Retinal pigment epithelial cell (primary cell): ENCODE measurements at regions not wholly inside any gene's neighbourhood (a gene's known extent, or its start where the extent isn't known, plus 50 kb on each side); places are given as distances from the start of the nearest gene placed in this dataset.

ENCODE experiments used
- DNase-seq: peaks from one replicate; pipeline ENCODE4 v3.0.0-alpha.2; 2010; ENCODE audit warnings: low read depth
- H3K4me3 ChIP-seq: 2 replicates; pipeline ENCODE4 v1.5.1; 2011; ENCODE audit warnings: mild to moderate bottlenecking, low read length, control low read depth, moderate library complexity
- CTCF ChIP-seq: conservative IDR thresholded peaks from 2 replicates; pipeline ENCODE4 v1.5.1; 2011; ENCODE audit warnings: low read depth, low read length, control low read depth, inconsistent platforms

- no peak overlapping the region for H3K4me3 ChIP-seq
- no peak for DNase-seq
- no peak for TF ChIP-seq CTCF
Measured at GRCh38 chr1:167157114-167157513, 63.2 kb downstream of the STYXL2 start.

GRCh38 chr1:167158111-167158812 lies 62.4 kb upstream of the POU2F1 start:
- no peak overlapping the region for H3K4me3 ChIP-seq
- DNase-seq, result no peak
- TF ChIP-seq CTCF, result no peak

GRCh38 chr1:167158813-167159275 lies 61.8 kb upstream of the POU2F1 start:
- TF ChIP-seq CTCF, result no peak
- no peak for DNase-seq
- H3K4me3 ChIP-seq, result no peak overlapping the region

GRCh38 chr1:167159782-167160181 lies 60.9 kb upstream of the POU2F1 start:
- no peak for DNase-seq
- no peak overlapping the region for H3K4me3 ChIP-seq
- TF ChIP-seq CTCF, result no peak

- DNase-seq, result no peak
- no peak for TF ChIP-seq CTCF
- H3K4me3 ChIP-seq, result no peak overlapping the region
Measured at GRCh38 chr1:167161242-167161641, 59.4 kb upstream of the POU2F1 start.

- no peak for TF ChIP-seq CTCF
- H3K4me3 ChIP-seq, result no peak overlapping the region
- DNase-seq, result no peak
Measured at GRCh38 chr1:167161762-167162161, 58.9 kb upstream of the POU2F1 start.

GRCh38 chr1:167165219-167165618 lies 55.5 kb upstream of the POU2F1 start:
- no peak for TF ChIP-seq CTCF
- peak overlapping the region; percentile 38 for H3K4me3 ChIP-seq
- no peak for DNase-seq
